GM10266 (cell line): ENCODE measurements at regions not wholly inside any gene's neighbourhood (a gene's known extent, or its start where the extent isn't known, plus 50 kb on each side); places are given as distances from the start of the nearest gene placed in this dataset.

Experiments
- DNase-seq: peaks from one replicate; pipeline ENCODE4 v3.0.0; 2012; ENCODE audit errors: extremely low spot score
- CTCF ChIP-seq: IDR thresholded peaks from 2 replicates; pipeline ENCODE4 v1.5.1; 2012; ENCODE audit warnings: mild to moderate bottlenecking, low read depth; ENCODE audit not compliant: control insufficient read depth, insufficient read depth; ENCODE audit errors: missing control alignments

- DNase-seq: no peak
- TF ChIP-seq CTCF: no peak
Measured at GRCh38 chr9:135015565-135015964, 71.9 kb upstream of the OLFM1 start.

GRCh38 chr9:135016037-135016640, 71.3 kb upstream of the OLFM1 start:
- DNase-seq: no peak
- no peak for TF ChIP-seq CTCF

GRCh38 chr9:135016876-135017275, 70.6 kb upstream of the OLFM1 start:
- DNase-seq: no peak
- no peak for TF ChIP-seq CTCF

GRCh38 chr9:135017899-135018298, 69.6 kb upstream of the OLFM1 start:
- no peak for DNase-seq
- no peak for TF ChIP-seq CTCF

- DNase-seq: no peak
- no peak for TF ChIP-seq CTCF
Measured at GRCh38 chr9:135018306-135018915, 69.1 kb upstream of the OLFM1 start.

GRCh38 chr9:135019224-135019623, 68.2 kb upstream of the OLFM1 start:
- TF ChIP-seq CTCF: no peak
- no peak for DNase-seq
